Fibroblast of villous mesenchyme (primary cell): ENCODE measurements at regions not wholly inside any gene's neighbourhood (a gene's known extent, or its start where the extent isn't known, plus 50 kb on each side); places are given as distances from the start of the nearest gene placed in this dataset.

Experiments
- DNase-seq: peaks from one replicate; pipeline ENCODE4 v3.0.0-alpha.2; 2010; ENCODE audit warnings: low read depth
- H3K4me3 ChIP-seq: 2 replicates; pipeline ENCODE4 v1.5.1; 2011; ENCODE audit warnings: low read depth, mild to moderate bottlenecking, low read length
- TF ChIP-seq, protein P1 (sequence below): IDR thresholded peaks from 2 replicates; pipeline ENCODE4 v1.5.1; 2012; ENCODE audit warnings: low read depth, mild to moderate bottlenecking, low read length; ENCODE audit not compliant: insufficient read depth

DNA sequence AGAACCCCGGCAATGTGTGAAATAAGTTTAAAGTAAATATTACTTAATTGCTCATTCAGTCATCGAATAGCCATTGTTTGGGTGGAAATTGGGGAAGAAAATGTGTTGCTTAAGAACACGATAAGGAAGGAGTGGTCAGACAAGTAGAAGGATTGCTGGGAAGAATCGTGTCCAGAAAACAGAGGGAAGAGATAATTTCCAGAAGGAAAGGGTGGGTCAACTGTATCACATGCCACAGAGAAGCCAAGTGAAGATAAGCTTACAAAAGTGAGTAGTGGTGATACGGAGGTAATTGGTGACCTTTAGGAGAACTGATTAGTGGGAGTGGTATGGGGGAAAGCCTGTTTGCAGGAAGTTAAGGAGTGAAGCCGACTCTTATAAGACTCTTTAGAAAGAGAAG, 306.2 kb downstream of the SOX4 start:
- TF ChIP-seq, protein P1, sequence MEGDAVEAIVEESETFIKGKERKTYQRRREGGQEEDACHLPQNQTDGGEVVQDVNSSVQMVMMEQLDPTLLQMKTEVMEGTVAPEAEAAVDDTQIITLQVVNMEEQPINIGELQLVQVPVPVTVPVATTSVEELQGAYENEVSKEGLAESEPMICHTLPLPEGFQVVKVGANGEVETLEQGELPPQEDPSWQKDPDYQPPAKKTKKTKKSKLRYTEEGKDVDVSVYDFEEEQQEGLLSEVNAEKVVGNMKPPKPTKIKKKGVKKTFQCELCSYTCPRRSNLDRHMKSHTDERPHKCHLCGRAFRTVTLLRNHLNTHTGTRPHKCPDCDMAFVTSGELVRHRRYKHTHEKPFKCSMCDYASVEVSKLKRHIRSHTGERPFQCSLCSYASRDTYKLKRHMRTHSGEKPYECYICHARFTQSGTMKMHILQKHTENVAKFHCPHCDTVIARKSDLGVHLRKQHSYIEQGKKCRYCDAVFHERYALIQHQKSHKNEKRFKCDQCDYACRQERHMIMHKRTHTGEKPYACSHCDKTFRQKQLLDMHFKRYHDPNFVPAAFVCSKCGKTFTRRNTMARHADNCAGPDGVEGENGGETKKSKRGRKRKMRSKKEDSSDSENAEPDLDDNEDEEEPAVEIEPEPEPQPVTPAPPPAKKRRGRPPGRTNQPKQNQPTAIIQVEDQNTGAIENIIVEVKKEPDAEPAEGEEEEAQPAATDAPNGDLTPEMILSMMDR = no peak
- no peak overlapping the region for H3K4me3 ChIP-seq
- DNase-seq = no peak

GRCh38 chr6:21900730-21901129, 307.2 kb downstream of the SOX4 start:
- TF ChIP-seq, protein P1 = no peak

GRCh38 chr6:21902628-21903169, 309.1 kb downstream of the SOX4 start:
- no peak for DNase-seq
- TF ChIP-seq, protein P1 = no peak
- no peak overlapping the region for H3K4me3 ChIP-seq

More at GRCh38 chr6:21900730-21901129, 307.2 kb downstream of the SOX4 start:
- H3K4me3 ChIP-seq = no peak overlapping the region
- DNase-seq = peak; percentile 40

DNA sequence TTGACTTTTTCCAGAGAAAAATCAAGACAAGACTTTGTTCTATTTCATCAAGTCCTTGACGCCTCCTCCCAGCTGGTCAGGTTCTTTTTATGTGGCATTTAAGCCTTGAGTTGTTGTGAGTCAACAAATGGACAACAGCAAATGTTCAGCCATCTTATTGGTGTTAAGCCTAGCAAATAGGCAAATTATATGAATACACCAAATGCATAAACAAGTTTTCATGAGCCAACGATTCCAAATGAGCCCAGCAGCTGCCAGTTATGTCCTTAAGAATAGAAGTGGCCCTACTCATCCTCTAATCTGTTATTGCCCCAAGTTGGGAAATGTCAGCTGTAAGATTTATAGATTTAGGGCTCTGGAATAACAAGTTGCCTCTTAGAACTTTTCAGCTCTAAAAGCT, 312.0 kb downstream of the SOX4 start:
- DNase-seq = no peak
- TF ChIP-seq, protein P1 = no peak
- H3K4me3 ChIP-seq = no peak overlapping the region

- TF ChIP-seq, protein P1 = no peak
- DNase-seq = no peak
- H3K4me3 ChIP-seq = no peak overlapping the region
Observed at GRCh38 chr6:21906826-21907225, 313.3 kb downstream of the SOX4 start.

- no peak for DNase-seq
- H3K4me3 ChIP-seq = no peak overlapping the region
- TF ChIP-seq, protein P1 = no peak
Observed at GRCh38 chr6:21907291-21907690, 313.7 kb downstream of the SOX4 start.
